G401 (cell line): ENCODE measurements at regions not wholly inside any gene's neighbourhood (a gene's known extent, or its start where the extent isn't known, plus 50 kb on each side); places are given as distances from the start of the nearest gene placed in this dataset.
"Not testable (repeated sequence)": the region's sequence is repeated elsewhere in the genome, so short reads cannot be mapped to it uniquely, and the experiment has no call there.

Experiments
- DNase-seq: peaks from one replicate; pipeline ENCODE4 v3.0.0-alpha.2; 2015; ENCODE audit warnings: low spot score
- in situ Hi-C: cut with HindIII; loops from 2 replicates; pipeline ENCODE4 v1.10.0; 2016; ENCODE audit warnings: low sequenced_read_pairs, mixed read lengths

DNA sequence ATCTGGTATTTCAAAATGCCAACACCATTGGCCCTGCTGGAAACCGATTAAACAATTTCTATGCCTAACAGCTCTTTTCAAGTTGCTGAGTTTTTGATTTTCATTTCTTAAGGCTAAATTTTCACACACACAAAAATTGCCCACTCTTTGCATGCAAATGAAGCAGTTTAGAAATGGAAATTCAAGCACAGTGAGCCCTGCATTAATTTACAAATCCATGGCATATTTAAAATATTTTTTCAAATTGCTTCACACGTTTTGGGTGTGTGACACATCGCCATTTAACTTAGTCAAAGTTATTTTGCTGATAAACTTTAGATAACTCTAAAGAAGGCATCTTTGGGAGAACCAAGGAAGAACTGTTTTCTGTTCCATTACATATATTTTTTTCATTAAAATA lies 184.8 kb downstream of the TXNL1 start:
- in situ Hi-C loops: no loop called here
- no peak for DNase-seq

- in situ Hi-C loops: no loop called here
- no peak for DNase-seq
Measured at GRCh38 chr18:56451188-56451587, 187.2 kb downstream of the TXNL1 start.

- in situ Hi-C loops: no loop called here
- DNase-seq: no peak
Measured at GRCh38 chr18:56448751-56449150, 189.6 kb downstream of the TXNL1 start.

DNA sequence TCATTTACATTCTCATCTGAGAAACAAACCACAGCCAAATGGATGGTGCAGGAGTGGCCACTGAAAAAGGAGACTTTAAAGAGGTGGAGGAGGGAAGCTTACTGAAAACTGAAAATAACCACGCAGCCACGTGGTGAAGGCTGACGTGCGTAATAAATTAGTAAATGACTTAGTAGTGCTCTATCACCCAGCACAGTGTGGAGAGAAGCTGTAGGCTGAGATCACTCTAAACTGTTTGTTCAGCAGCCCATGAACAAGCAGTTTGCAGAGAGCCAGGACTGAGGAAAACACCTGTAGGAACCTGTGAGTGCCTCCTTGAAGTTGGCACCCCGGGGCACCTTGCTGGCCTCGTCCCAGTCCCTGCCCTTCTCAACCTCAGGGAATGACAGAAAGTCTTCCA lies 193.0 kb downstream of the TXNL1 start:
- in situ Hi-C loops: no loop called here
- DNase-seq: no peak

GRCh38 chr18:56444201-56444600 lies 194.2 kb downstream of the TXNL1 start:
- in situ Hi-C loops: no loop called here
- no peak for DNase-seq

GRCh38 chr18:56443166-56443907 lies 195.1 kb downstream of the TXNL1 start:
- DNase-seq: peak; percentile 37
- in situ Hi-C loops: no loop called here

GRCh38 chr18:56438480-56438879 lies 199.9 kb downstream of the TXNL1 start:
- in situ Hi-C loops: not testable (repeated sequence)

GRCh38 chr18:56436651-56437050 lies 201.7 kb downstream of the TXNL1 start:
- no peak for DNase-seq
- in situ Hi-C loops: no loop called here

More at GRCh38 chr18:56438480-56438879, 199.9 kb downstream of the TXNL1 start:
- DNase-seq: not testable (repeated sequence)

DNA sequence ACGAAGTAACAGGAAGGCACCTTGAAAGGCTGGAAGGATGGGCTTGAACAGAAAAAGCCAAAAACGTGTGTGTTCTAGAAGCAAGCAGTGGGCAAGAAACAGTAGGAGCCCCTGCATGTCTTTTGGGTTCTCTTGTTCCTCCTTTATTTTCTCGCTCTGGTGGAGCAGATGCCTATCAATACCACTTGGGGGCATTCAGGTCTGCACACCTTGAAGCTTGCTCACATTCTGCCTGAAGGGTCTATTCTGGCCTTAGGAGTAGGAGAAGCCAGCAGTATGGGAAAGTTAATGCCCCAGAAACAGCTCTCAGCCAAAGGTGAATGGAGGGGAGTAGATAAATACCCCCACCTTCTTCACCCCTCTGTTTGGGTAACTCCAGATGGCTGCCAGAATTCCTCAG lies 204.5 kb downstream of the TXNL1 start:
- DNase-seq: no peak
- in situ Hi-C loops: no loop called here

GRCh38 chr18:56431551-56431950 lies 206.8 kb downstream of the TXNL1 start:
- no peak for DNase-seq
- in situ Hi-C loops: no loop called here

DNA sequence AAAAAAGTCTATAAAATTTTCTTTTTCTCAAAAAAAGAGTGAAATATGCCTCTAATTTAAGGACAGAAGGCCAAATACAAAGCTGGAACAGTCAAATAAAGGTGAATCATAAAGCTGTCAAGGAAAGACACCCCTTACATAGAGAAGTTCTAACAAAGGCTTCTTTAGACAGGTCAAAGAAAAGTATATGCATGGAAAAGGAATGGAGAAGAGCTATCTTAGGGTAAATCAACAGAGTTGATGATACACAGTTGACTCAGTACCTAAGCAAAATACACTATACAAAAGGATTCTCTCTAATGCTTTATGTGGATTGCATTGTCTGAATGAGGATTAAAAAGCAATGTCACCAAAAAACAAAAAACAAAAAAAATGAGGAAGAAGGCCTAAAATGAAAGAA lies 214.8 kb downstream of the TXNL1 start:
- in situ Hi-C loops: no loop called here

DNA sequence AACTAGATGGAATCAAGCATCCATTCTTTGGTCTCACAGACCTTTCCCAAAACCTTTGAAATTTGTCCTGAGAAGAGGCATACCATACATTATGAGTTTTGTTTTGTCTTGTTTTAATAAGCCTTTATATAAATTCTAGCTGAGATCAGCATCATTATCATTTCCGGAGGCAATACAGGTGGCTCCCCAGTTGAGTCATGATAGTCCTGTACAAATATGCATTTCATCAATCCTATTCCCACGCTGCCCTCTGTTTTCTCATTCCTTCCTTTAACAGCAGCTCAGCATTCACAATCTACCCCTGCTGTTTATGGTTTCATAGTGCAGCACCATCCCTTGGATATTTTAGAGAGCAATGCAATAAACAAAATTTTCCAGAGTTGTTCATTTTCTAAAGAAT lies 216.7 kb downstream of the TXNL1 start:
- in situ Hi-C loops: no loop called here

More for the DNA sequence above, 214.8 kb downstream of the TXNL1 start:
- DNase-seq: no peak

GRCh38 chr18:56420868-56421267 lies 217.5 kb downstream of the TXNL1 start:
- in situ Hi-C loops, DNase-seq: not testable (repeated sequence)

More for the DNA sequence above, 216.7 kb downstream of the TXNL1 start:
- DNase-seq: no peak

- DNase-seq: no peak
- in situ Hi-C loops: no loop called here
Measured at GRCh38 chr18:56414357-56414756, 224.0 kb downstream of the TXNL1 start.

- DNase-seq: no peak
- in situ Hi-C loops: no loop called here
Measured at GRCh38 chr18:56413862-56414261, 224.5 kb downstream of the TXNL1 start.

DNA sequence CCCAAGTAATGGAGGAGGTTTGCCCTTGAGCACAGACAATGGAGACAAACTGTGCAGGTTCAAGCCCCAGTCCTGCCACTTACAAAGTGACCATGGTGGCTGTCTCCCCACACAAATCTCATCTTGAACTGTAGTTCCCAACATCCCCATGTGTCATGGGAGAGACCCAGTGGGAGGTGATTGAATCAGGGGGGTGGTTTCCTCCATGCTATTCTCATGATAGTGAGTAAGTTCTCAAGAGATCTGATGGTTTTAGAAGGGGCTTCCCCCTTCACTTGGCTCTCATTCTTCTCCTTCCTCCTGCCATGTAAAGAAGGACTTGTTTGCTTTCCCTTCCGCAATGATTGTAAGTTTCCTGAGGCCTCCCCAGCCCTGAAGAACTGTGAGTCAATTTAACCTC lies 225.4 kb downstream of the TXNL1 start:
- no peak for DNase-seq
- in situ Hi-C loops: no loop called here

DNA sequence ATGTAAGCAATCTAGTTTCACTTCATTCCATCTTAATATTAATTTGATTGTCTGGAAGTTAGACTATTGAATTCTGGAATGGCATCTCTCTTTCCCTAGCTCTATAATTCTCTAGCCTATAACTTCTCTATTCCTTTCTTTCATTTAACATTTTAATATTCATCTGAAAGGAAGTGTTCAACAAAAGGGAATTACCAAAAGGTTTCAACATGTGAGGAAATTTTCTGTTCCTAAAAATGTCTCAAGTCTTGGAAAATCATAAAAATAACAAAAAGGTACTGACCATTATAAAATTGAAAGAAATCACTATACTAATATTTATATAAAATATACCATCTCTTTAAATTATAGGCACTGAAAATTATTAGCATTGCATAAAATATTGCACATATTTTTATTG lies 228.7 kb downstream of the TXNL1 start:
- in situ Hi-C loops: no loop called here
- DNase-seq: no peak

DNA sequence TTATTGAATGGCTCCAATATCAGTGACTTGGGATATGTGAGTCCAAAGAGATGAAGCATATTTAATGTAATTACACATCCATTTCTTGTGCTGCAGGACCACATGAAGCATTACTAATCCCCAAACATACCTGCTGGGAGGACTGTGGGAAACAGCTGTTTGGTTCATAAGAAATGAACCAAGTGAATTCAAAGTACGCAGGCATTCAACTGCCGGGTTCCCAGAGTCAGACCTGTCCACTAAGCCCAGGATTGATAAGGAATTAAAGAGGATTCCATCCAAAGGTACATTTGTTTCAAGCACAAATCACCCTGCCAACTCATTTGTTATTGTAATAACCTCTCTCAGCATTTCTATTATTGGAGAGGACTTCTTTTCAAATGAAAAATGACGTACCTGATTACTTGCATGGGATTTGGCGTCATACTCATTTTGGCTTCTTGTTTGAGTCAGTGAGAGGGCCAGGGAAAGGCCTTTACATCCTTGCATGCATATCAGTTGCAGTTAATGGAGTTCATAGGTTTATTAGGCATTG lies 230.7 kb downstream of the TXNL1 start:
- DNase-seq: no peak
- in situ Hi-C loops: no loop called here

DNA sequence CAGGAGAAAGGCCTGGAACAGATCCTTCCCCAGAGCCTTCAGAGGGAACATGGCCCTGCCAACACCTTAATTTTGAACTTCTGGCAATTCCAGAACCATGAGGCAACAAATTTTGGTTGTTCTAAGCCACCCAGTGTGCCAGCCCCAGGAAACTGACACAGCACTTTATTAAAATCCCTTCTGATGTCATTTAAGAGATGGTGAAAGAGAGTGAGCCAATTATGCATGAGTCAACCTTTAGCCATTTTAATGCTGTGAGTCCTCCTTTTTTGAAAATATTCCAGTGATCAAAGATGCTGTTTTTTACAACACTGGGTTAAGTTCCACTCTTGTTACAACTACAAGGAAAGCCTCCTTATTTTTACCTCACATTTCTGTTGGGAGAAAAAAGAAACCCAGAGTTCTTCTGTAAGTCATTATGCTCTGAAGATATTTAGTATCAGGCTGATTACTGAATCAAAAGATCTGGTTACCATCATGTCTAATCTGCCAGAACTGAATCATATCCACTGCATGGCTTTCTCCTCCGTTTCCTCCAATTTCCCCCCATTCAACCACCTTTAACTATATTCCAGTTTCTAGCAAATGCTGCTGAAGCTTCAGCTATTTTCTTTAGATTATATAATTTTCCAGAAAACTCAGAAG lies 235.4 kb downstream of the TXNL1 start:
- DNase-seq: no peak
- in situ Hi-C loops: no loop called here

DNA sequence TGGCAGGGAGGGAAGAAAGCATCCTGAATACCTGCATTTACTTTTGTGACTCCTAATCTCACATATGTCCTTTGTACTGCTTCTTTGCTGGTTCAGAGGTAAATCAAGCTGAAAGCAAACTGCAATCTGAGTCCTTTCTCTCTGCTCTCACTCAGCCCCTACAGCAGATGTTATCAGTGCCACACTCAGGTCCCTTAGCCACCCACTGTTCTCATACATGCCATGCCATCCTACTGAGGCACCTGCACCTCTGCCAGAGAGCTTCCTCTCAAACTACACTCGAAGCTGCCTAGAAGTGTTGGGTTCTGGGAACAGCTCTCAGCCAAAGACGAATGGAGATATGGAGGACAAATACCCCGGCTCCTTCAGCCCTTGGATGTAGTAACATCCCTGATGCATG lies 244.5 kb downstream of the TXNL1 start:
- in situ Hi-C loops: no loop called here
- DNase-seq: no peak
